Skeletal muscle tissue (tissue), 3 donors: ENCODE measurements at regions not wholly inside any gene's neighbourhood (a gene's known extent, or its start where the extent isn't known, plus 50 kb on each side); places are given as distances from the start of the nearest gene placed in this dataset.
A peak's percentile ranks its signal among the peaks of the same experiment; 100 is the strongest.

Source experiments
- H3K27ac ChIP-seq: one replicate; pipeline ENCODE4 v1.7.0; 2013; ENCODE audit warnings: mild to moderate bottlenecking, low read depth, low read length, inconsistent platforms
- H3K27me3 ChIP-seq, 3 donors: one replicate each; pipeline ENCODE4 v1.7.0; 2013; ENCODE audit warnings: low read length in 3 of 3; ENCODE audit not compliant: control insufficient read depth in 3 of 3, insufficient read depth in 3 of 3
- H3K36me3 ChIP-seq, 3 donors: one replicate each; pipeline ENCODE4 v1.7.0; 2013; ENCODE audit warnings: low read length in 3 of 3; ENCODE audit not compliant: control insufficient read depth in 3 of 3, insufficient read depth in 3 of 3
- H3K4me1 ChIP-seq, 3 donors: one replicate each; pipeline ENCODE4 v1.7.0; 2013; ENCODE audit warnings: low read length in 3 of 3, mild to moderate bottlenecking in 3 of 3; ENCODE audit not compliant: control insufficient read depth in 3 of 3, insufficient read depth in 3 of 3
- H3K4me3 ChIP-seq, 3 donors: one replicate each; pipeline ENCODE4 v1.7.0; 2013; ENCODE audit warnings: low read length in 3 of 3
- H3K9ac ChIP-seq, 3 donors: one replicate each; pipeline ENCODE4 v1.7.0; 2013; ENCODE audit warnings: low read length in 3 of 3, mild to moderate bottlenecking in 3 of 3, moderate library complexity in 2 of 3, low read depth in 1 of 3
- H3K9me3 ChIP-seq, 3 donors: one replicate each; pipeline ENCODE4 v1.7.0; 2013; ENCODE audit warnings: low read length in 3 of 3; ENCODE audit not compliant: control insufficient read depth in 3 of 3
- donor health status: Osteomylitis.

GRCh38 chr4:104901961-104902605 is 244.6 kb upstream of the TET2 start:
- H3K36me3 ChIP-seq = no peaks in the 10 kb centered on the region
- H3K4me3 ChIP-seq = no peak overlapping the region
- H3K9ac ChIP-seq = no peak overlapping the region
- H3K4me1 ChIP-seq = no peaks in the 10 kb centered on the region
- H3K27ac ChIP-seq = no peak overlapping the region
- H3K27me3 ChIP-seq = no peaks in the 10 kb centered on the region
- H3K9me3 ChIP-seq = no peaks in the 10 kb centered on the region

GRCh38 chr4:104905065-104905464 is 241.6 kb upstream of the TET2 start:
- Histone ChIP-seq H3K27ac (no peak overlapping the region), H3K27me3 (no peaks in the 10 kb centered on the region), H3K36me3 (no peaks in the 10 kb centered on the region), H3K9ac (no peak overlapping the region), H3K9me3 (no peaks in the 10 kb centered on the region), H3K4me1 (no peaks in the 10 kb centered on the region), H3K4me3 (no peak overlapping the region)

- no peak overlapping the region for H3K4me3 ChIP-seq
- H3K9me3 ChIP-seq = no peaks in the 10 kb centered on the region
- no peak overlapping the region for H3K9ac ChIP-seq
- H3K27ac ChIP-seq = no peak overlapping the region
- H3K27me3 ChIP-seq = no peaks in the 10 kb centered on the region
- H3K36me3 ChIP-seq = no peaks in the 10 kb centered on the region
- no peaks in the 10 kb centered on the region for H3K4me1 ChIP-seq
Observed at GRCh38 chr4:104905546-104905945, 241.1 kb upstream of the TET2 start.

- Histone ChIP-seq H3K36me3 (no peaks in the 10 kb centered on the region), H3K4me1 (no peaks in the 10 kb centered on the region), H3K27ac (no peak overlapping the region), H3K4me3 (no peak overlapping the region), H3K27me3 (no peaks in the 10 kb centered on the region), H3K9me3 (no peaks in the 10 kb centered on the region), H3K9ac (no peak overlapping the region)
Observed at GRCh38 chr4:104906276-104906675, 240.4 kb upstream of the TET2 start.

GRCh38 chr4:104907074-104907649 is 239.5 kb upstream of the TET2 start:
- H3K9me3 ChIP-seq = no peaks in the 10 kb centered on the region
- no peaks in the 10 kb centered on the region for H3K4me1 ChIP-seq
- H3K27ac ChIP-seq = no peak overlapping the region
- no peak overlapping the region for H3K9ac ChIP-seq
- peak overlapping the region in 1 of 3 donors; percentile 39 for H3K4me3 ChIP-seq
- H3K36me3 ChIP-seq = no peaks in the 10 kb centered on the region
- H3K27me3 ChIP-seq = no peaks in the 10 kb centered on the region

GRCh38 chr4:104907991-104908390 is 238.7 kb upstream of the TET2 start:
- no peak overlapping the region for H3K27ac ChIP-seq
- no peaks in the 10 kb centered on the region for H3K9me3 ChIP-seq
- peak overlapping the region in 1 of 3 donors; percentile 12 for H3K4me3 ChIP-seq
- no peaks in the 10 kb centered on the region for H3K4me1 ChIP-seq
- no peak overlapping the region for H3K9ac ChIP-seq
- H3K36me3 ChIP-seq = no peaks in the 10 kb centered on the region
- no peaks in the 10 kb centered on the region for H3K27me3 ChIP-seq

- no peaks in the 10 kb centered on the region for H3K4me1 ChIP-seq
- no peak overlapping the region for H3K9ac ChIP-seq
- H3K36me3 ChIP-seq = no peaks in the 10 kb centered on the region
- no peaks in the 10 kb centered on the region for H3K27me3 ChIP-seq
- H3K4me3 ChIP-seq = no peak overlapping the region
- no peak overlapping the region for H3K27ac ChIP-seq
- H3K9me3 ChIP-seq = no peaks in the 10 kb centered on the region
Observed at GRCh38 chr4:104909376-104909775, 237.3 kb upstream of the TET2 start.

- no peak overlapping the region for H3K9ac ChIP-seq
- H3K4me3 ChIP-seq = no peak overlapping the region
- H3K9me3 ChIP-seq = no peaks in the 10 kb centered on the region
- no peaks in the 10 kb centered on the region for H3K4me1 ChIP-seq
- H3K27me3 ChIP-seq = no peaks in the 10 kb centered on the region
- no peak overlapping the region for H3K27ac ChIP-seq
- H3K36me3 ChIP-seq = no peaks in the 10 kb centered on the region
Observed at GRCh38 chr4:104912518-104912917, 234.2 kb upstream of the TET2 start.

- Histone ChIP-seq H3K9me3 (no peaks in the 10 kb centered on the region), H3K4me1 (no peaks in the 10 kb centered on the region), H3K36me3 (no peaks in the 10 kb centered on the region), H3K27ac (no peak overlapping the region), H3K9ac (no peak overlapping the region), H3K4me3 (no peak overlapping the region), H3K27me3 (no peaks in the 10 kb centered on the region)
Observed at GRCh38 chr4:104915373-104915772, 231.3 kb upstream of the TET2 start.

GRCh38 chr4:104915864-104916263 is 230.8 kb upstream of the TET2 start:
- Histone ChIP-seq H3K9ac (no peak overlapping the region), H3K27me3 (no peaks in the 10 kb centered on the region), H3K4me3 (no peak overlapping the region), H3K27ac (no peak overlapping the region), H3K4me1 (no peaks in the 10 kb centered on the region), H3K9me3 (no peaks in the 10 kb centered on the region), H3K36me3 (no peaks in the 10 kb centered on the region)
